ENCODE measurements at regions not wholly inside any gene's neighbourhood (a gene's known extent, or its start where the extent isn't known, plus 50 kb on each side); places are given as distances from the start of the nearest gene placed in this dataset.

GRCh38 chr5:14936588-14936987 is 65.0 kb upstream of the ANKH start:
- peaks cover 6% of the 10 kb centered on the region for H3K27me3 ChIP-seq (ENCODE audit: control insufficient read depth, insufficient read depth, low read length)
- H3K4me3 ChIP-seq (ENCODE audit: insufficient read depth, low read depth, low read length): no peak overlapping the region
- WGBS, 2 experiments (ENCODE audit: extremely low coverage in 2 of 2, insufficient read length in 1 of 2): no CpG with 5 or more reads among the region's 2 CpGs
- H4K20me1 ChIP-seq (ENCODE audit: insufficient read depth, low read length): no peaks in the 10 kb centered on the region; the same call in 1 of the 2 replicates
- no peak overlapping the region for H2BK120ac ChIP-seq (ENCODE audit: low read depth, low read length)
- dilution Hi-C loops (cut with HindIII; ENCODE audit: low sequenced_read_pairs, unreplicated experiment): no loop called here
- H3K9me1 ChIP-seq (ENCODE audit: insufficient read depth, low read length): no peaks in the 10 kb centered on the region
- no peak overlapping the region for H2AK5ac ChIP-seq (ENCODE audit: low read depth, low read length)
- H3K4ac ChIP-seq (ENCODE audit: low read depth, low read length): no peak overlapping the region
- no TSS peak for BruUV-seq (replicated peaks)
- no peaks in the 10 kb centered on the region for H3K4me1 ChIP-seq (ENCODE audit: control insufficient read depth, insufficient read depth, low read length)
- H4K5ac ChIP-seq (ENCODE audit: low read depth, low read length): no peak overlapping the region
- H3K14ac ChIP-seq (replicated peaks; ENCODE audit: low read depth, low read length): no peak overlapping the region
- H3K23ac ChIP-seq (ENCODE audit: low read depth, low read length): no peak overlapping the region
- no peak overlapping the region for H2BK20ac ChIP-seq (ENCODE audit: low read depth, low read length)
- no peak overlapping the region for H2BK5ac ChIP-seq (ENCODE audit: low read depth, low read length, poor library complexity, severe bottlenecking)
- H3K9me3 ChIP-seq (ENCODE audit: control insufficient read depth, insufficient read depth, low read length): no peaks in the 10 kb centered on the region
- ChIA-PET CTCF (interaction anchor here (1.0 kb wide), 1 partner anchor 21 kb away, joined by 3 read pairs; no protein-coding TSS in a partner anchor), POLR2A (ENCODE audit: unreplicated experiment) (no interaction called here)
- TF ChIP-seq RAD21 (IDR thresholded peaks at IDR 0.05; ENCODE audit: low read length): no peak
- TF ChIP-seq, protein P1, sequence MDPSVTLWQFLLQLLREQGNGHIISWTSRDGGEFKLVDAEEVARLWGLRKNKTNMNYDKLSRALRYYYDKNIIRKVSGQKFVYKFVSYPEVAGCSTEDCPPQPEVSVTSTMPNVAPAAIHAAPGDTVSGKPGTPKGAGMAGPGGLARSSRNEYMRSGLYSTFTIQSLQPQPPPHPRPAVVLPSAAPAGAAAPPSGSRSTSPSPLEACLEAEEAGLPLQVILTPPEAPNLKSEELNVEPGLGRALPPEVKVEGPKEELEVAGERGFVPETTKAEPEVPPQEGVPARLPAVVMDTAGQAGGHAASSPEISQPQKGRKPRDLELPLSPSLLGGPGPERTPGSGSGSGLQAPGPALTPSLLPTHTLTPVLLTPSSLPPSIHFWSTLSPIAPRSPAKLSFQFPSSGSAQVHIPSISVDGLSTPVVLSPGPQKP (IDR thresholded peaks at IDR 0.05; ENCODE audit: borderline replicate concordance, low read depth, low read length): no peak
- H3K4me2 ChIP-seq (ENCODE audit: low read depth, low read length): no peak overlapping the region
- no peak overlapping the region for H4K8ac ChIP-seq (ENCODE audit: low read depth in 2 of 2, low read length in 2 of 2)
- H2BK15ac ChIP-seq (ENCODE audit: low read depth, low read length): no peak overlapping the region
- no peak overlapping the region for H4K91ac ChIP-seq (ENCODE audit: insufficient read depth, low read depth, low read length)
- DNase-seq (no peak), ATAC-seq (ENCODE audit: low read depth) (no peak)
- no peaks in the 10 kb centered on the region for H3K79me1 ChIP-seq (ENCODE audit: low read depth in 1 of 2, low read length in 2 of 2)
- no peak overlapping the region for H3K18ac ChIP-seq (ENCODE audit: low read depth, low read length)
- intact Hi-C loops (cut with micrococcal nuclease): no loop called here
- no peaks in the 10 kb centered on the region for H3K36me3 ChIP-seq (ENCODE audit: control insufficient read depth, insufficient read depth, low read length)
- H3K56ac ChIP-seq (ENCODE audit: extremely low read depth, insufficient read depth, low read length): no peak overlapping the region
- in situ Hi-C loops (cut with MboI; ENCODE audit: low sequenced_read_pairs): no loop called here
- no peak overlapping the region for H3K9ac ChIP-seq (ENCODE audit: low read depth, low read length)
- H2AFZ ChIP-seq (replicated peaks; ENCODE audit: low read length, poor library complexity): no peak overlapping the region
- H3K27ac ChIP-seq (ENCODE audit: insufficient read depth, low read length): no peak overlapping the region
- H2AK9ac ChIP-seq (replicated peaks; ENCODE audit: low read depth, low read length, poor library complexity): no peak overlapping the region

All from IMR-90 (cell line).